HG03108 (cell line): ENCODE measurements at regions not wholly inside any gene's neighbourhood (a gene's known extent, or its start where the extent isn't known, plus 50 kb on each side); places are given as distances from the start of the nearest gene placed in this dataset.

ENCODE experiments used
- ATAC-seq: cut with Tn5 transposase; IDR thresholded peaks from one replicate; pipeline ENCODE4 v1.9.1; 2021; ENCODE audit warnings: moderate library complexity; ENCODE audit not compliant: unreplicated experiment

- ATAC-seq: peak; percentile 77
Observed at GRCh38 chr18:47420130-47420529, 168.7 kb upstream of the SKOR2 start.

- no peak for ATAC-seq
Observed at GRCh38 chr18:47418746-47419145, 167.3 kb upstream of the SKOR2 start.

GRCh38 chr18:47417807-47418206, 166.3 kb upstream of the SKOR2 start:
- no peak for ATAC-seq

DNA sequence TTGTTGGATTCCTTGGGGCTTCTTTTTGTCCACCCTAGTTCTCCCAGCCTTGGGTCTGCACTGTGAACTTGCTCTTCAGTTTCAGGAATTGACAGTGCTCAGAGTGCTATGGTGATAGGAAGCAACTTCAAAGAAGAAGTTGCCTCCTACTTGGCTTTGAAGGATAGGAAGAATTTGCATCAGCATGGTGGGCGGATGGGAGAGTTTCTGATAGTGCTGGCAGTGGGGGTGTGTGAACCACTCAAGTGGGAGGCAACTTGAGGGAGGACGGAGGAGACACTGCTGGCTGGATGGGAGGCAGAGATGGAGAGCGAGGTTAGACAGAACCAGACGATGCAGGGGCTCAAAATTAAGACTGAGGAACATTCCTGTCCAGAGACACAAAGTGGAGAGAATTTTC, 164.4 kb upstream of the SKOR2 start:
- no peak for ATAC-seq

- no peak for ATAC-seq
Observed at GRCh38 chr18:47413327-47413726, 161.9 kb upstream of the SKOR2 start.

- ATAC-seq: no peak
Observed at GRCh38 chr18:47412924-47413323, 161.5 kb upstream of the SKOR2 start.

DNA sequence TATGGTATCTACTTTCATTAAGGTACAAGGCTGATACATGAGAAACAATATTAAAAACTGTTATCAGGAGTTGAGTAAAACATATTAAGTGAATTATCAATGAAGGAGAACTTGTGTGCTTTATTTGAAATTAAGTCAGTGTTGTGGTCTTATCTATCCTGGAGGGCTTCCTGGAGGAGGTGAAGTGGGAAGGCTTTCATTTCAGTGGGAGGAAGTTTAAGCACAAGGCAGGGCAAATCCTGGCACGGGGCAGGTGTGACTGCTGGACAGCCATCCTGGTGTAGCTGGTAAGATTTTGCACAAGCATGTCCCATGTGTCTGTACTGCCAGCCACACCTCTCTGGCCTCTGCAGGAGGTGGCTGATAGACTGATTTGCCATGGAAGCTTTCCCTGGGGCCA, 159.7 kb upstream of the SKOR2 start:
- no peak for ATAC-seq

- no peak for ATAC-seq
Observed at GRCh38 chr18:47410139-47410538, 158.7 kb upstream of the SKOR2 start.

DNA sequence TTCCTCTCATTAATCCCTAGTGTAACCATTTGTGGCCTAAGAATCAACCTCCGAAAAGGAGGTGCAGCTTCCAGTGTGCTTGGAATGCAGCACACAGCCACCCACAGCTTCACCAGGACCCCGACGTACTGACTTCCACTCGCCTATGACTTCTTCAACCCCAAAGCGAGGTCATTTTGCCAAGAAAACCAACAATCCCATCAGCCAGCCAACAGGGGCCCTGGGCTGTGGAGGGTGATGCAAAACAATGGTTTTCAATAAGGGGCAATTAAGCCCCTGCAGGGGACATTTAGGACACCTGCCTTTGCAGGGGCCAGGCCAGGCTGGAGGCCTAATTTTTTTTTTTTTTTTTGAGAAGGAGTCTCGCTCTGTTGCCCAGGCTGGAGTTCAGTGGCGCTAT, 158.1 kb upstream of the SKOR2 start:
- no peak for ATAC-seq

GRCh38 chr18:47407736-47408135, 156.3 kb upstream of the SKOR2 start:
- no peak for ATAC-seq

- no peak for ATAC-seq
Observed at GRCh38 chr18:47404845-47405244, 153.4 kb upstream of the SKOR2 start.

- no peak for ATAC-seq
Observed at GRCh38 chr18:47403949-47404348, 152.5 kb upstream of the SKOR2 start.

DNA sequence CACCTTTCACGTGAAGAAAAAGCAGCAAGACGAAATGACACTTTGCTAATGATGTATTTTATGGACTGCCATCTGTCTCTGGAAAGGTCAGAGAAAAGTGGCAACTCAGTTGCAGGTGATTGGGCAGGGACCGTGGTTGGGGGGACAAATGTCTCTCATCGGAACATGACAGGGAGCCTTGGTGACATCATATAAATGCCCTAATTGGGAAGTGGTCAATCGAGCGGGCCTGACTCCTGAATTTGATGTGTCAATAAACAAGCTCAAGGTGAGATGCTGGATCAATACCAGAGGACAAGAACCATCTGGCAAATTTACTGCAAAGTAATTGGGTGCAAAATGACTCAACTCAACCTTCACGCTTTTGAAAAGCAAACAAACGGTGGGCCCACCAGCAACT, 151.9 kb upstream of the SKOR2 start:
- no peak for ATAC-seq

DNA sequence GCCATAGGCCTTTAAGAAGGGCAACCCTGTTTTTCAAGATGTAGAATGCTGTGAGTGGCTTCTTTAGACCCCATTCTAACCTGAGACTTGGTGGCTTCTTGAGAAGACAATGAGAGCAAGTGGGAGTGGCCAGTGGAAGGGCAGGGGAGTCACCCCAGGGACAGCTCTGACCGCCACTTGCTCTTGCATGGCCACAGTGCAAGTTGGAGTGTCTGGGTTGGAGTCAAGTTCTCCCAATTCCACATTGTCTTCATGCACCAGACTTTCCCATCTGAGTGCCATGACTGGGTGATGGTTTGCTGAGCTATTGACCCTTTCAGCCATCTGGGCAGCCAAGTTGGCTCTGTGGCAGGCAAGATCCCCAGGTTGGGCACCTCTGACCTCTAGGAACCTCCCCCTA, 148.0 kb upstream of the SKOR2 start:
- no peak for ATAC-seq

DNA sequence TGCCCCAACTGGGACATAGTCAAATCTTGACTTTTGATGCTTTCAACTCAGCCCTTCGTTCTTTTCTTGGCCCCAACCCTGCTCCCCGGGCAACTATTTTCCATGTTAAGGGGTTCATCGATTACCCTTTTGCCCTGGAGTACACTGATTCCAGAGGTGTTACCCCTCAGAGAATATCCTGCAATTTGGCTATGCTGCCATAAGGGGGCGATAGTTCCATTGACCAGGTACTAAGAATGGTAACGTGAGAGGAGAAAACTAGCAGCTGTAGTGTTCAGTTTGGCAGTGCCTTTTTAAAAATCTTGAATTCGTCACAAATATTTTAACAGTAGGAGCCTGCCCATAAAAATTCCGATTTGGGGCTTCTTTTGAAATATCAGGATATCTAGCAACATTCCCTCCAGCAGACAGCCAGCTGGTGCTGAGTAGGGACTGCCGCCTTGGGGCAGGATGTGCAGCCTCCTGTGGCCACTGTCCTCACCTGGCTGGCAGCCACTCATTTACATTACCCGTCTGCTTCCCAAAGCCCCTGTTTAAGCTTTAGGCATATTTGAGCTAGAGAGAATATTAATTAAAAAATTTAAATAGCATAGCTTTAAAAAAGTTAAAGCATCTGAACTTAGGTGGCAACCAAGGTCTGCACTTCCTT, 146.3 kb upstream of the SKOR2 start:
- no peak for ATAC-seq

- no peak for ATAC-seq
Observed at GRCh38 chr18:47391665-47392064, 140.2 kb upstream of the SKOR2 start.

DNA sequence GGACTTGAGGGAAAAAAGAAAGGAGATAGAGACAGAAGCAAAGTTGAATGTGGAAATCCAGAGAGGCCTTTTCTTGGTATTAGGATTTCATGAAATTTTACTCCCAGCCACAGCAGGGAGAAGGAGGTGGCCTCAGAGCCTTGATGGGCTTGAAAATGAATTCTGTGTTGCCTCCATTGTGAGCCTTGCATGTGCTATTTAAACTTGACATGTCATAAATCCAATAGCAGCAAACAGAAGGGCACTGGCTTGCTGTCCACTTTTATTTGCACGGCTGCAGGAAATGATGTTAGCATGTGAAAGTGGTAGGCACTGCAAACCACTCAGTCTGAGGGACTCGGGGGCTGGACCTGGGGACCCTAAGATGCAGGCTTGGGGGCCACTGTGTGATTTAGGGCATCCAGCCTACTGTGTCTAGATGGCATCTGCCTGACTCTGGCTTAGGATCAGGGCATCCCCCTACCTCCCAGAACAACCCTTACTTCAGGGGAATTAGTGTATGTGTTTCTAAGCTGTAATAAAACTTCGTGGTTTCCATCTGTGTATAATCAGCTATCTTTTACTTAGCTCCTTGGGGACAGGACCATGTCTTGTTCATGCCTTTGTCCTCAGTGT, 139.1 kb upstream of the SKOR2 start:
- no peak for ATAC-seq

GRCh38 chr18:47389210-47389609, 137.8 kb upstream of the SKOR2 start:
- ATAC-seq: no peak

DNA sequence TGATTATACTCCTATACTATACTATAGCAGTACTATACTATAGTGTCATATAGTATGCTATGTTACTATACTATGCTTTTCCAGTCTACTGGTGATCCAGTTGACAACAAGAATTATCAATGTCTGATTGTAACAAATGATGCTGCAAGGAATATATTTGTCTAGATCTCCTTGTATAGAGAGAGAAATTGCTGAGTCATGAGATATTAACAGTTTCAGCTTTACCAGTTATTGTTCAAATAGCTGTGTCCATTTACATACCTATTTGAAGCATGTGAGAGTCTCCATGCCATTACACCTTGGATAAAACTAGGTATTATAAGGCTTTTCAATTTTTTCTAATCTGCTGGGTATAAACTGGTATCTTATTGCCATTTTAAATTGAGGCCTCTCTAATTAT, 136.4 kb upstream of the SKOR2 start:
- no peak for ATAC-seq

DNA sequence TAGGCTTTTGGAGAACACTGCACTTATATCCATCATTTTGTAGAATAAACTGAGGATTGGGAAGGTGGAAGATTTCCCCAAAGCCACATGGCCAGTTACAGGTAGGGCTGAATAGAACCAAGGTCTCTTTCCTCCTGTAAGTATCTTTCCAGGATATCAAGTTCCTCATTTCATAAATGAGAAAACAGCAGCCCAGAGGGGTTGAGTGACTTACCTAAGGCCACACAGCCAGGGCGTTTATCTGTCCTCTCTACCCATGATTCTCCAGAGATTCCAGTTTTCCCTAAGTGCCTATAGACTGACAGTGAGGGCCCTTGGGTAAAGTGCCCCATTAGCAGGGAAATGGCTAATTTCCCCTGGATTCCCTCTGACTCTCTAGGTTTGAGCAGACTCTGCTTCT, 132.3 kb upstream of the SKOR2 start:
- no peak for ATAC-seq

- ATAC-seq: no peak
Observed at GRCh38 chr18:47381975-47382570, 130.6 kb upstream of the SKOR2 start.

DNA sequence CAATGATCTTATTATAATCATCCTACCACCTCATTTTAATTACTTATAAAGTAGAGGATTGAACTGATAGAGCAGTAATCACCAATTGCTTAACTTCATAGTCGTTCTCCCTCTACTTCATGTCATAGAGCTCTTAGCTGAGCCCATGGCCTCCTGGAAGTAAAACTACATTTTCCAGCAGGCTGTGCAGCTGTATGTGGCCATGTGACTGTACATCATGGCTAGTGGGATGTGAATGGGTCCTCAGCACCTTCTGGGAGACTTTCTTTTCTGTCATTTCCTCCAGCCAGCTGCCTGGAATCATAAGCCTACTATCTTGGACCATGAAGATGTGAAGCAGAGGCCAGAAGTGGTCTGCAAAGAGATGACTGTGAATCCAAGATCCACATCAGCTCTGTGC, 128.7 kb upstream of the SKOR2 start:
- no peak for ATAC-seq

GRCh38 chr18:47373465-47373864, 122.0 kb upstream of the SKOR2 start:
- no peak for ATAC-seq
